SIG-M5 treated with dmso at 0.1 percent for 504 hours (cell line): ENCODE measurements at regions not wholly inside any gene's neighbourhood (a gene's known extent, or its start where the extent isn't known, plus 50 kb on each side); places are given as distances from the start of the nearest gene placed in this dataset.
"Not testable (repeated sequence)": the region's sequence is repeated elsewhere in the genome, so short reads cannot be mapped to it uniquely, and the experiment has no call there.

Experiments used
- DNase-seq: peaks from one replicate; lab custom pipeline; 2025; ENCODE audit not compliant: unreplicated experiment; lab: John Stamatoyannopoulos, UW

DNA sequence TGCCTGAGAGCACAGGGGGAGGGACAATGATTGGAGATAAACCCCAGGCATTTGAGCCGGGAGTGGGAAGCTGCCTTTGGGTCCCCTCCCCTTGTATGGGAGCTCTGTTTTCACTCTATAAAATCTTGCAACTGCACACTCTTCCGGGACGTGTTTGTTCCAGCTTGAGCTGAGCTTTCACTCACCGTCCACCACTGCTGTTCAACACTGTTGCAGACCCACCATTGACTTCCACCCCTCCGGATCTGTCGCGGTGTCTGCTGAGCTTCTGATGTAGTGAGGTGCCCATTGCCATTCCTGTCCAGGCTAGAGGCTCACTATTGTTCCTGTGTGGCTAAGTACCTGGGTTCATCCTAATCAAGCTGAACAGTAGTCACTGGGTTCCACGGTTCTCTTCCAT lies 231.6 kb upstream of the CWC22 start:
- DNase-seq, result no peak

DNA sequence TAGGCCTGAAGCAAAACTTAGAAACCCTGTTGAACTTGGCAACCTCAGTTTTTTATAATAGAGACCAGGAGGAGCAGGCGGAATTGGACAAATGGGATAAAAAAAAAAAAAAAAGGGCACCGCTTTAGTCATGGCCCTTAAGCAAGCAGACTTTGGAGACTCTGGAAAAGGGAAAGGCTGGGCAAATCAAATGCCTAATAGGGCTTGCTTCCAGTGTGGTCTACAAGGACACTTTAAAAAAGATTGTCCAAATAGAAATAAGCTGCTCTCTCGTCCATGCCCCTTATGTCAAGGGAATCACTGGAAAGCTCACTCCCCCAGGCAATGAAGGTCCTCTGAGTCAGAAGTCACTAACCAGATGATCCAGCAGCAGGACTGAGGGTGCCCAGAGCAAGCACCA lies 229.0 kb upstream of the CWC22 start:
- DNase-seq, result not testable (repeated sequence)

DNA sequence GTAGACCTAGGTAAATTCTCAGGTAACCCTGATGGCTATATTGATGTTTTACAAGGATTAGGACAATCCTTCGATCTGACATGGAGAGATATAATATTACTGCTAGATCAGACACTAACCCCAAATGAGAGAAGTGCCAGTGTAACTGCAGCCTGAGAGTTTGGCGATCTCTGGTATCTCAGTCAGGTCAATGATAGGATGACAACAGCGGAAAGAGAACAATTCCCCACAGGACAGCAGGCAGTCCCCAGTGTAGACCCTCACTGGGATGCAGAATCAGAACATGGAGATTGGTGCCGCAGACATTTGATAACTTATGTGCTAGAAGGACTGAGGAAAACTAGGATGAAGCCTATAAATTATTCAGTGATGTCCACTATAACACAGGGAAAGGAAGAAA lies 228.4 kb upstream of the CWC22 start:
- DNase-seq, result not testable (repeated sequence)

DNA sequence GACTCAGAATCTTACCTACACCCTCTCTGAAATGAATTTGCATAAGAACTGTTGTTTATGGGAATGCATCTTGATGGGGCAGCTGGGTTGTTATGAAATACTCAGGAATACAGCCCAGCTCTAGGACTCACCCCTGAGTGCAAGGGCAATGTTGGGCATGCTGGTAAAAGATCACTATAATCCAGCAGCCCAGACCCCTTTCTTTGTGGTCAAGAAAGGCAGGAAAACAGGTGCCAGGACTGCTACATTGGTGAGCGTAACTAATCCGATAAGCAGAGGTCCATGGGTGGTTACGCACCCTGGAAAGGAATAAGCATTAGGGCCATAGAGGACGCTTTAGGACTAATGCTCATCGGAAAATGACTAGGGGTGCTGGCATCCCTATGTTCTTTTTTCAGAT lies 227.9 kb upstream of the CWC22 start:
- DNase-seq, result not testable (repeated sequence)

DNA sequence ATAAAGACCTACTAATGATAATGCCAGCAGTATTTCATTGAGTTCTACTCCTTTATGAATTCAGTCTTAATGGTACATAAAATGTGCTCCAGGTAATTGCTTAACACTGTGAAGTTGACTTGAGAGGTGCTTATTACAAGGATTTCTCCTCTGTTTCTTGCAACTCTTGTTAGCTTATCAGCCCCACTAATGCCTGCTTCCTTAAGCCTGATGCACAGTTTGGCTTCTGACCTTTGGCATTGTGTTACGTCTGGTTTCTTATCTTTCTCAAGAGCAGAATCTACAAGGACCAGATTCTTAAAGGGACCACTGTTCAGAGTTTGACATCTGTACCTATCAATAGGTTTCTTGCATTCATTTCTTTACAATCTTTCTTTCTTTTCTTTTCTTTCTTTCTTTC lies 223.9 kb upstream of the CWC22 start:
- no peak for DNase-seq

DNA sequence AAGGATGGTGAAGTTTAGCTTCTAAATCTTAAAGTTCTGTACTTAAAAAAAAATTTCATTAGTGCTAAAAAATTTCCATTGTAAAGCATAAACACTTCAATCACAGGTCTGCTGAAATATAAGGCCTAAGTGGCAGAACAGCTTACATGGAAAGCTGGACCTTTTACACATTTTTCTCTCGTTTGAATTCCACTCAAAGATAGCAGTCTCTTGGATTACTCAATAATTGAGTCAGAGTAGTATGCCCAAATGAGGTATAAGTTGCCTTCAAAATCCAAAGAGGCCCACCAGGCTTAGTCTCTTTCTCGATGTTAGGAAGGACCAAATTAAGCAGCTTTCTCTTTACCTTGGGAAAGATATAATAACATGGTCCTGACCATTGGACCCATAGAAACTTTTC lies 220.4 kb upstream of the CWC22 start:
- no peak for DNase-seq

DNA sequence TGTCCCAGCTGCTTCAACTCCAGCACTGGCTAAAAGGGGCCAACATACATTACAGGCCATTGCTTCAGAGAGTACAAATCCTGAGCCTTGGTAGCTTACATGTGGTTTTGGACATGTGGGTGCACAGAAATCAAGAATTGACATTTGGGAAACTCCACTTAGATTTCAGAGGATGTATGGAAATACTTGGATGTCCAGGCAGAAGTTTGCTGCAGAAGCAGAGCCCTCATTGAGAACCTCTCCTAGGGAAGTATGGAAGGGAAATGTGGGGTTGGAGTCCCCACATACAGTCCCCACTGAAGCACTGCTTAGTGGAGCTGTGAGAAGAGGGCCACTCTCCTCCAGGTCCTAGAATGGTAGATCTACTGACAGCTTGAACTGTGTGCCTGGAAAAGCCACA lies 218.0 kb upstream of the CWC22 start:
- DNase-seq, result no peak

DNA sequence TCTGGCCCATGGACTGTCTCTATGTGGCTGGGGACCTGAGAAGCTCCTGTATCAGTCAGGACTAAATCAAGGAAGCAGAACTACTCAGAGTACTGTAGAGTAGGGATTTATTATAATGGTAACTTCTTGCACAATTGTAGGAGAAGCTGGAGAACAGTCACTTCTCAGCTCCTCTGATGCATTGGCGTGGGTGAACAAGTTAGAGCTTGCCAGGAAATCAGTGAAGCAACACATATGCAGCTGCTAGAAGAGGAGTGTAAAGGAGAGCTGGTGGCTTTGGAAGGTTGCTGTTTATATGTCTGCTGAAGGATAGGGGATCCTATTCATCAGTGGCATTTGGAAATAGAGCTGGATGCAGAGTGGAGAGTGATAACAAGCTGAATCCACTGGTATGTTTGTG lies 215.5 kb upstream of the CWC22 start:
- no peak for DNase-seq

DNA sequence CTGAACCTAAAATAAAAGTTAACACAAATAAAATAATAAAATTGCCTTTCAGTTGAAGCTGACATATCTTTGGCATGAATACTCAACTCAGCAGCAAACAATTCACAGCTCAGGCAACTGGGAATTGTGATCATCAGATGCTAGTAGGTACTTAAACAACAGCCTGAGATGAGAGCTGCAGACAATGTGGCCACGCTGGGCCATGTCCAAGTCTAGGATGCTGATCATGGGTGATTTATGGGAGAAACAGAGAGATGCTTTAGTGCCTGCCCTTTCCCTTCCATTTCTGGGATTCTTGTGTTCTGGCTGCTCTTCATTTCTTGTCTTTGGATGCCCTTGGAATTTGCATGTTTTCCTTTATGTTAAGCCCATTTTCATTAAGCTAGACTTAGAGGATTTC lies 212.4 kb upstream of the CWC22 start:
- DNase-seq, result no peak

DNA sequence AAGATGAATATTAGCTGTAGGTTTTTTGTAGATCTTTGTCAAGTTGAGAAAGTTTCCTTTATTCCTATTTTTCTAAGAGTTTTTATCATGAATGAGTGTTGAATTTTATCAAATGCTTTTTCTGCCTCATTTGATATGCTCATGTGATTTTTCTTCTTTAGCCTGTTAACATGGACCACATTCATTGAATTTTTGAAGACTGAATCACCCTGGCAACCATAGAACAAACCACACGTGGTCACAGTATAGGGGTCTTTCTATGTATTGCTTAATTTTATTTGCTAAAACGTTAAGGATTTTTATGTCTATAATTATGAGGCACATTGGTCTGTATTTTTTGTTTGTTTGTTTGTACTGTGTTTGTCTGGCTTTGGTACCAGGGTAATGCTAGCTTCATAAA lies 201.7 kb upstream of the CWC22 start:
- no peak for DNase-seq

DNA sequence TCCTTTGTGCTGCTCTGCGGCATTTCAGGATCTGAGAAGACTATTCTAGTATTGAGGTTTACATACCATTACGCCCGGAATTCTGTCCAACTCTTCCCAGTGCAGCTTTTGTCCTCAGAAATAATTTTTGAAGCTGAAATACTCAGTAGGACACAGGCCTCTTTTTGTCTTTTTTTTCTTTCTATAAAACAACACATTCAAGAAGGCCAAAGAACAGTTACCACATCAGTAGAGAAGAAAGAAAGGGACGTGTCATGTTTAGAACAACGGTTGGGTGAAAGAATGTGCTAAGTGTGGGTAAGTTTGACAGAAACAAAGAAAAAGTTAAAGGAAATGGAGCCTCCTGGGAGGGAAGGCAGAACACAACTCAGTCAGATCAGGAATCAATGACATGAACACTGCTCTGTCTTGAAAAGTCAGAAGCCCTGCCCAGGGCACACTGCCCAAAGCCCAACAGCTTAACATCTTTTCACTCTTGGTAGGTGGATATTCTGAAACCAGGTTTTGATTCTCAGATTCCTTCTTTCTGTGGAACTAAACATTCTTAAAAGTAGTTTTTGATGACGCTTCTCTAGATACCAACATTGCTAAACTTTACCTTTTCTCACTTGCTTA lies 198.6 kb upstream of the CWC22 start:
- no peak for DNase-seq

DNA sequence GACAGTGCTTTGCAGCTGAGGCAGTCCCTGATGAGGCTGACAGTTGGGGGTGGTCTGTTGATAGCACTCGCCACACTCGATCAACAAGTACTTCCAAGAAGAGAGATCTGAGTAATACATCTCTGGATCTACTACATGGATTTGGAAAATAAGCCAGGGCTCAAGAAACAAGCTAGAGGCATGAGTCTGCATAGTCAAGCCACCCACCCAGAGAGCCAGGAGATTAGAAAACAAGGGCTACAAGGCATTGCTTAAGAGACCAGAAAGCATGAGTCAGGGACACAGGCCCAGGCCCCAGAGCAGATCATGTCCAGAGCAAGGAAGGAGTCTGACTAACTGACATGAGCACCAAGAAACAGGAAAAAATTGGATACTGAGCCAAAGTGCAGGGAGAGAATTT lies 196.9 kb upstream of the CWC22 start:
- no peak for DNase-seq

DNA sequence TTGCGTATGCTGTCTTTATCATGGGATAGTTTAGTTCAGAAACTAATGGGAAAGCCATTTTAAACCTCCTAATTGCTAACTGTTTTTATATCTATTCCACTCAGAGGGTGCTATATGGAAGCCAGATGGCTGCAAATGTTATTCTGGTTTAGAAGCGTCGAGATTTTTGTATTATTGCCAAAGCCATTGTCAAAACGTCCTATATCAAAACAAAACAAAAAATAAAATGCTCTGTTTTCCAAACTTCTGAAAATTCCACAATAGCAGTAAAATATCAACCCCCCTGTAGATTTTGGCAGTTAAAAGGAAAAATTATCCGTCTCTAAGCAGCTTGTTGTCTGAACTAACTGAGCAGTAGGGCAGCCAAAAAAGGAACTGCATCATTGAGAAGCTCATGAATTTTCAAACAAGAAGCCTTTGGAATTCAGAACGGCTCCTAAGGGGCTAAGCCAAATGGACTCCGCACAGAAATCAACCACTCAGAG lies 195.4 kb upstream of the CWC22 start:
- no peak for DNase-seq

DNA sequence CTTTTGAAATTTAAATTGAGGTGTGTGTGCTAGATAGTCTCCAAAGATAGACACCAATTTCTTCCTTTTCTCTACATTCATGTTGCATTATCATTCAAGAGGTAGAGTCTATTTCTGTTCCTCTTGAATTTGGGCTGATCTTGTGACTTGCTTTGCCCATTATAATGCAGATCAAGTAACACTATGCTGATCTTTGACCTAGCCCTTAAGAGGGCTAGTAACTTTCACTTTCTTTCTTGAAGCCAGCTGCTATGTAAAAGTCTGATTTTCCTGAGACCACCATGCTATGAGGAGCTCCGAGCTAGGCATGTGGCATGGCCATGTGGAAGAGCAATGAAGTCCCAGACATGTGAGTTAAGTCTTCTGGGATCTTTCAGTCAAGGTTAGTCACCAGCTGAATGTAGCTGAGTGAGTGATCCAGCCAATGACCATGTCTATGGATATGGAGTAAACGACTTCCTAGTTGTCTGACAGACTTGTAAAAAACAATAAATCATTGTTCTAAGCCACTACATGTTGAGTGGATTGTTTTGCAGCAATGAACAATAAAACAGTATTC lies 189.4 kb upstream of the CWC22 start:
- no peak for DNase-seq

DNA sequence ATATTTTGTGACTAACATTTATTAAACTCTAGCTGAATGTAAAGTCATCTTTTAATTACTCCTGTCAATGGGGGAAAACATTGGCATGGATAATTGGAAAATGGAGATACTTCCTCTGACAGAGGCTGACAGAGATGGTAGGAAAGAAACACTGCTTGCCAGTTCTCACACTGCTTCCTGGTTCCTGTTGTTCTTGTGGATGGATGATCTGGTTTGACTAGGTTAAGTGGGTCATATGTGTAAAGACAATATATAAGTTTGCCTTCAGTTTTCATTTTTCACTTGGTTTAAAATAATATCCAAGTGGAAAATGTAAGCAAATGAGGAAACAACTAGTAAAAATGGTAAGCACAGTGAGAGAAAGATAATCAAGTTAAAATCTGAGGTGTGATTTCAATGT lies 188.8 kb upstream of the CWC22 start:
- no peak for DNase-seq

DNA sequence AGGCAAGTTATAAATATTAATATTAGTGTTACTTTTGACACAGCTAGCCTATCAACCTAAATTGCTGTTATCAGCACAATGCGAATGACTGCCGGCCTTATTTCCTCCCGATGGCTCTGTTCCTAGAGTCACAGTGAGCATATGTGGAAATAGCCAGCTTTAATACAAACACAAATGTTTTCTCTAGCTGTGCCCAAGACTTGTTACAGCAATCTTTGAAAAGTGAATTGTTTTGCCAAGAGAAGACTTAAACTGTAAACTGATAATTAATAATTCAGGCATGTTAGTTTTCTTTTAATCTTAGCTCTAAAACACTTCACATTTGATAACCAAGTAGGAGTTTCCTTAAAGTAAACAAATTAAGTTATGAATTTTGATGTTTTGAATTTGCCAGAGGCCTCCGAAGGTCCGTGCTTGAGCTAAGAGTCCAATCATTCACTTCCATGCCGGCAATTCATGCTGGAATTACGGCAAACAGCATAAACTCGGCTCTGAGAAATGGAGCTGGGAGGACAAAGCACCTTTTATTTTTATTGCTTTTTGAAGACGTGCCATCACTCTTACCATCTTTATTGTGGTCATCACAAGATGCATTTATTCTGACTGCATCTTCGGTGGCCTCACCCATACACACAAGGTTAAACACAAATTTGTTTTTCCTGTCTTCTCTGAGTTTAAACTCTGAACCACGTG lies 184.5 kb upstream of the CWC22 start:
- DNase-seq, result no peak

DNA sequence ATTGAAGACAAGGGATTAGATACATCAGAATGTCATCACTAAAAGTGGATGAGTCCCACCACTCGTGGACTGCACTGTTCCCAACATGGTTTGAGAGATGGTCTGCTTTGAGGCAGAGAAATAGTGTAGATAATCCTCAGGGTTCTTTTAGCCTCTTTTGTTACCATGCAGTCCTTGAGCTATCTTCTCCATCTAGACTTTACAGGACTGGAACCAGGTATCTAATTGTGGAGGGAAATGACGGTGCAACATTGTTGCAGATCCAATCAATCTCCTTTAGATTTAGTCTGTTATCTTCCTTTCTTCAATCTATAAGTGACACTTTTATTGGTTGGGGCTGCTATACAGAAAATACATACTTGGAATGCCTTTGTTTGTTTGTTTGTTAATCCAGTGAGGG lies 183.8 kb upstream of the CWC22 start:
- DNase-seq, result no peak

DNA sequence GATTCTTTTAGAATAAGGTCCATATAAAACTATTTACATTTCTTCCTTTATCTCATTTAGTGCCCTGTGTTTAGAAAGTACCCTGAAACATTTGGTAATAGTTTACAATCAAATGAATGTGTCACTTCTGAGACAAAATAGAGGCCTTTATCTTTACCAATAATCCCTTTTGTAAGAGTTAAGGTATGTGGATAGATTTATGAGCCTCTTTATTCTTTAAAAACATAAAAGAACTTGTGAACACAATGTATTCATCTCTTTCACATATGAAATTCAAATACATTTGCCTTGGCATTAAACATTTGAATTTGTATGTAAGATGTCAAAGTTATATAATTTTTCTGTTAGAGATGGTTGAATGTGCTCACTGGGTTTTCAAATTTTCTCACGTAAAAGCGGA lies 180.5 kb upstream of the CWC22 start:
- DNase-seq, result no peak

DNA sequence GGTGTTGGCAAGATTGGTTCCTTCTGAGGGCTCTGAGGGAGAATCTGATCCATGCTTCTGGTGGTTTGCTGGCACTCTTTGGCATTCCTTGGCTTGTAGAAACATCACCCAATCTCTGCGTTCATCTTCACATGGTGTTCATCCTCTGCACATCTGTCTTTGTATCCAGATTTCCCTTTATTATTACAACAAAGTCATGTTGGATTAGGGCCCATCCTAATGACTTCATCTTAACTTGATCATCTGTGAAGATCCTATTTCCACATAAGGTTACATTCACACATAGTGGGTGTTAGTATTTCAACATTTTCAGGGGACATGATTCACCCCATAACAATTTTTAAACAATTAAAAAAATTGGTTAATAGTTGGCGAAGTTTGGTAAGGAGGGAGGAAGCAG lies 177.4 kb upstream of the CWC22 start:
- DNase-seq, result no peak

DNA sequence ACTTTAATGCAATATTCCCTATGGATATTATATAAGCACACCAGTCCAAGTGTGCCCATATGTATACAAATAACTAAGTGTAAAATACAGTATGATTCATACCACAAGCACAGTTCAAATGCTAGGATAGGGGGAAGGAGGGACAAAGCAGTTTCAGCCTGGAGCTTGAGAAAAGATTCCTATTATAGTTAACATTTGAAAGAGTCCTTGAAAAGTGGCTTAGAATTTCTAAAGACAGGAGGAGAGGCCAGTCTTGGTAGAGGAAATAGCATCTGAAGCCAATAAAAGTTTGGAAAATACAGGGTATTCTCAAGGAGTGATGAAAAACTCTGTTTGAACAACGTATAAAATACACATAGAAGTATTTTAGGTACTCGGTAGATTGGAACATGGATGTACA lies 173.4 kb upstream of the CWC22 start:
- no peak for DNase-seq

DNA sequence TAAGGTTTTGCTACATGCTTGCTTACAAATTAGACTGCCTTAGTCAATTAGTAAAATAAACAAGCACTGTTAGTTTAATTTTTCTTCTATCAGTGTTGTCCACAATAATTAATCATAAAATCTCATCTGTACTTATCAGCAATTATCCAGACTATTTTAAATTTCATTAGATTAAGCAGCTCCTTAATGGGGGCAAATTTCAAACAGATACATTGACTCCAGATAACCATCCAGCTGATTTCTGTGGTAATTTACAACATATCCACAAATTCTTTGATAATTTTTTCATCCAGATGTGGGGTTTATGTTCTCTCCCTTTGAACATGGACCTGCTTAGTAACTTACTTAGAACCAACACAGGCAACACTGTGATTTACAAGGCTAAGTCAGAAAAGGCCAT lies 170.4 kb upstream of the CWC22 start:
- DNase-seq, result no peak

DNA sequence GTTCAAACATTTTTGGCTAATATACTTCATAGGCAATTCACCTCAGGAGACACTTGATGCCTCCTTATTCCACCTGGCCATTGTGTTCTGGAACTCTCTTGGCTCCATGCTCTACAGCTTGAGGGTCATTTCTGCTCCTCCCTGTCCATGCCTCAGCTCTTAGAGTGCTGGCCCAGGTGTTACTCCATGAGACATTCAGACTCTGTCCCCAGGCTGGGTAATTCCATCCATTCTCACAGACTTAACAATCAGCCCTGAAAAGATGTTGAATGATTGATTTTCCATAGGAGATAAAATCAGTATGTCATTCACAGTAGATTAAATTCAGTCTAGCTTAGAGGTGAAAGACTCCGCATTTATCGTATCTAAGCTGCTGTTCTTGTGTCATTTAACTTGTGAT lies 168.6 kb upstream of the CWC22 start:
- DNase-seq, result no peak

DNA sequence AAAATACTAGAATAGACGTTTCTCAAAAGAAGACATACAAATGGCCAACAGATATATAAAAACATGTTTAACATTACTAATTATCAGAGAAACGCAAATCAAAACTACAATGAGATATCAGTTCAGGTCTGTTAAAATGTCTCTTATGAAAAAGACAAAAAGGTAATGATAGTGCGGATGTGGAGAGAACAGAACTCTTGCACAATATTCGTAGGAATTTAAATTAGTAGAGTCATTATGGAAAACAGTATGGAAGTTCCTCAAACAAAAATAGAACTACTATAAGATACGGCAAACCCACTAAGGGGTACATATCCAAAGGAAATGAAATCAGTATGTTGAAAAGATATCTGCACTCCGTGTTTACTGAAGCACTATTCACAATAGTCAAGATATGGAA lies 167.5 kb upstream of the CWC22 start:
- DNase-seq, result no peak
